KMS-11 (cell line): ENCODE measurements at regions not wholly inside any gene's neighbourhood (a gene's known extent, or its start where the extent isn't known, plus 50 kb on each side); places are given as distances from the start of the nearest gene placed in this dataset.

Experiments
- H2AFZ ChIP-seq: fragments of 200-600 bp; sonication (generic); 2 replicates; pipeline ENCODE4 v1.6.1; 2016; ENCODE audit warnings: antibody characterized with exemption, mixed run types, low read depth
- H3K27ac ChIP-seq: fragments of 200-600 bp; sonication (generic); 2 replicates; pipeline ENCODE4 v1.6.1; 2016; ENCODE audit warnings: mild to moderate bottlenecking, mixed run types
- H3K27me3 ChIP-seq: fragments of 200-600 bp; sonication (generic); 2 replicates; pipeline ENCODE4 v1.6.1; 2017; ENCODE audit warnings: mild to moderate bottlenecking, low read depth, mixed run types, moderate library complexity; ENCODE audit not compliant: insufficient read depth
- H3K36me3 ChIP-seq: fragments of 200-600 bp; sonication (generic); 2 replicates; pipeline ENCODE4 v1.6.1; 2017; ENCODE audit warnings: mild to moderate bottlenecking, mixed run types; ENCODE audit not compliant: insufficient read depth
- H3K4me1 ChIP-seq: fragments of 200-600 bp; sonication (generic); 2 replicates; pipeline ENCODE4 v1.6.1; 2016; ENCODE audit warnings: mild to moderate bottlenecking, low read depth, mixed run types; ENCODE audit not compliant: poor library complexity, severe bottlenecking
- H3K4me2 ChIP-seq: fragments of 200-600 bp; sonication (generic); 2 replicates; pipeline ENCODE4 v1.7.0; 2016; ENCODE audit warnings: mild to moderate bottlenecking, mixed run types
- H3K4me3 ChIP-seq: fragments of 200-600 bp; sonication (generic); IDR thresholded peaks from 2 replicates; pipeline ENCODE4 v1.6.1; 2017; ENCODE audit warnings: low read depth, low read length, mixed read lengths; ENCODE audit not compliant: insufficient read depth
- H3K79me2 ChIP-seq: fragments of 200-600 bp; sonication (generic); 2 replicates; pipeline ENCODE4 v1.6.1; 2016; ENCODE audit warnings: low read depth, mixed run types; ENCODE audit not compliant: insufficient read depth
- H3K9ac ChIP-seq: fragments of 200-600 bp; sonication (generic); 2 replicates; pipeline ENCODE4 v1.6.1; 2016; ENCODE audit warnings: mild to moderate bottlenecking, mixed run types
- H4K20me1 ChIP-seq: fragments of 200-600 bp; sonication (generic); 2 replicates; pipeline ENCODE4 v1.6.1; 2016; ENCODE audit warnings: mild to moderate bottlenecking, mixed run types; ENCODE audit not compliant: insufficient read depth
- CTCF ChIP-seq: fragments of 200-600 bp; sonication (generic); conservative IDR thresholded peaks from 2 replicates; pipeline ENCODE4 v1.6.1; 2017; ENCODE audit warnings: low read depth, mild to moderate bottlenecking, antibody characterized with exemption, low read length, moderate library complexity, mixed read lengths

DNA sequence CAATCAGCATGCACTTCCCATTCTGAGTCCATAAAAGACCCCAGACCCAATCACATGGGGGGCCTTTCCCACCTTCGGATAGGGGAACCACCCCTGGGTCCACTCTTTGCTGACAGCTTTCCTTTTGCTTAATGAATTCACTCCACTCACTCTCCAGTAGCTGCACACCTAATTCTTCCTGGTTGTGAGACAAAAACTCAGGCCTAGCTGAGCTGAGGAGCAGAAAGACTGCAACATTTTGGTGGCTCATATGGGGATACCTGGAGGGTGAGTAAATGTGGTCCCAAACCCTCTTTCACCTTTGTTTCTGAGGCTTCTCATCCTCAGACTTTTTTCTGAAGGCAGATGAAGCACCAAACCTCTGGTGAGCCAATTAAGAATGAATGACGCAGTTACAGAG, 138.1 kb downstream of the WDR11 start:
- Histone ChIP-seq H3K79me2 (no peaks in the 10 kb centered on the region), H3K4me3 (no peak overlapping the region), H3K27ac (no peak overlapping the region), H4K20me1 (no peaks in the 10 kb centered on the region), H3K4me2 (no peak overlapping the region), H3K9ac (no peak overlapping the region), H3K36me3 (no peaks in the 10 kb centered on the region), H3K4me1 (no peaks in the 10 kb centered on the region), H2AFZ (no peak overlapping the region), H3K27me3 (no peaks in the 10 kb centered on the region)
- no peak for TF ChIP-seq CTCF

DNA sequence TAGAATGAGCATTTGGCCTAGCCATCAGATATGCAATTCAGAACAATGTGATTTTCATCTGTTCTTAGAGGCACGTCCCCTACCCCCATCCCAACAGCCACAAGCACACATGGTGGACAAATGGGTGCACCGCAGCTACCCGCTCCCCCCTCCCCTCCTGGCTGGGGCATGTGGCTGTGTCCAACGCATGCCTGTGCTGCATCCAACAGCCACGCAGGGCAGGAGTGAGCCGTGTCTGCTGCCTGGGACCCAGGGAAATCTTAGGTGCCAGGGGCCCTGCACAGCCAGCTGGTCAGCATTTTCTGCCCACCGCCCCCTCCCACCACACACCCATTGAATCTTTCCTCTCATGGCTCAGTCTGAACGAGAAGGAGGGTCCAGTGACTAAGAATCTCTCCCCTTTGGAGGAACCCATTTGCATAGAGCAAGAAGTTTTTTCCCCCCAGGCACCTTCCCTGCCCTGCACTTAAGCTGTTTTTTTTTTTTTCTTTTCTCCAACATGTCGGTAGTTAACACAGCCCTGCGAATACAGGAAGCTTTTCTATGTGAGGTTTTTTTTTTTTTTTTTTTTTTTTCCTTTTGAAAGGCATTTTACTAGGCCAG, 138.9 kb downstream of the WDR11 start:
- Histone ChIP-seq H3K27ac (no peak overlapping the region), H3K27me3 (no peaks in the 10 kb centered on the region), H4K20me1 (no peaks in the 10 kb centered on the region), H3K4me3 (no peak overlapping the region), H2AFZ (no peak overlapping the region), H3K36me3 (no peaks in the 10 kb centered on the region), H3K4me1 (no peaks in the 10 kb centered on the region), H3K4me2 (no peak overlapping the region), H3K79me2 (no peaks in the 10 kb centered on the region), H3K9ac (no peak overlapping the region)
- no peak for TF ChIP-seq CTCF

GRCh38 chr10:120990831-120991230, 139.7 kb downstream of the WDR11 start:
- Histone ChIP-seq H3K36me3 (no peaks in the 10 kb centered on the region), H2AFZ (no peak overlapping the region), H3K4me3 (no peak overlapping the region), H3K4me1 (no peaks in the 10 kb centered on the region), H3K79me2 (no peaks in the 10 kb centered on the region), H3K4me2 (no peak overlapping the region), H4K20me1 (no peaks in the 10 kb centered on the region), H3K27me3 (no peaks in the 10 kb centered on the region), H3K27ac (no peak overlapping the region), H3K9ac (no peak overlapping the region)
- no peak for TF ChIP-seq CTCF

- TF ChIP-seq CTCF = no peak
- Histone ChIP-seq H3K27me3 (no peaks in the 10 kb centered on the region), H4K20me1 (no peaks in the 10 kb centered on the region), H3K4me2 (no peak overlapping the region), H3K36me3 (no peaks in the 10 kb centered on the region), H3K27ac (no peak overlapping the region), H3K9ac (no peak overlapping the region), H3K4me1 (no peaks in the 10 kb centered on the region), H3K4me3 (no peak overlapping the region), H3K79me2 (no peaks in the 10 kb centered on the region), H2AFZ (no peak overlapping the region)
Observed at GRCh38 chr10:120993089-120993488, 141.9 kb downstream of the WDR11 start.
